Stimulated activated CD8-positive, alpha-beta memory T cell treated with anti-CD3 and anti-CD28 coated beads, Interleukin-7, amount 100 ng/mL, for 24 hours (primary cell): ENCODE measurements at regions not wholly inside any gene's neighbourhood (a gene's known extent, or its start where the extent isn't known, plus 50 kb on each side); places are given as distances from the start of the nearest gene placed in this dataset.
"Not testable (repeated sequence)": the region's sequence is repeated elsewhere in the genome, so short reads cannot be mapped to it uniquely, and the experiment has no call there.

Experiments used
- DNase-seq: peaks from one replicate; pipeline ENCODE4 v3.0.0-alpha.2; 2020; ENCODE audit warnings: low read depth

DNA sequence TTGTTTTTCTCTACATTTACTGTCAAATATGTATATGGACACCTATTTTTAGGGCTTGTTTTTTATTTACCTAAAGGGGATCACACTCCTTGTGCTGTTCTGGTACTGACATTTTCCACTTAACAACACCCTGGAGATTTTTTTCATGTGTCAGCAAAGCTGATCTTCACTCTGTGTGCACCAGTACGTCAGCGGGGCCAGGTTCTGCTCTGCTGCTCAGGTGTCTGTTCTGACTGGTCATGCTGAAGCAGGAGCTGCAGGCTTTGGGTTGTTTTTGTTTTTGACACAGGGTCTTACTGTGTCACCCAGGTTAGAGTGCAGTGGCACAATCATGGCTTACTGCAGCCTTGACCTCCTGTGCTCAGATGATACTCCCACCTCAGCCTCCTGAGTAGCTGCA, 81.9 kb upstream of the CCND2 start:
- DNase-seq: no peak

DNA sequence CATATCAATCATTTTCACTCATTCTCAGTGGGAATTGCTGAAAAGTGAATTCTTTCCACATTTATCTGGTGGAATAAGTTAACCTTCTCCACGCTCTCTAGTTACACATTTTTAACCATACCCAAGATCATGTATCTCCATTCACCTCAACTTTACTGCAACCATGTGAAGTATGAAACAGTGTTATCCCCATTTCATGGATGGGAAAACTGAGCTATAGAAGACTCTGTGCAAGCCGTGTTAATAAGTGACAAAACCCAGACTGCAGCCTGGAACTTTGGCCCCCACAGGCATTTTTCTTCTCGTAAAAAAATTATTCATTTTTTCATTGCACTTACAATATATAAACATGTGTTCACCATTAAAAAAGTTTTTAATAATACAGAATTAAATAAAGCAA, 82.4 kb upstream of the CCND2 start:
- no peak for DNase-seq

- no peak for DNase-seq
These were observed 83.0 kb upstream of the CCND2 start for GRCh38 chr12:4190366-4191063.

DNA sequence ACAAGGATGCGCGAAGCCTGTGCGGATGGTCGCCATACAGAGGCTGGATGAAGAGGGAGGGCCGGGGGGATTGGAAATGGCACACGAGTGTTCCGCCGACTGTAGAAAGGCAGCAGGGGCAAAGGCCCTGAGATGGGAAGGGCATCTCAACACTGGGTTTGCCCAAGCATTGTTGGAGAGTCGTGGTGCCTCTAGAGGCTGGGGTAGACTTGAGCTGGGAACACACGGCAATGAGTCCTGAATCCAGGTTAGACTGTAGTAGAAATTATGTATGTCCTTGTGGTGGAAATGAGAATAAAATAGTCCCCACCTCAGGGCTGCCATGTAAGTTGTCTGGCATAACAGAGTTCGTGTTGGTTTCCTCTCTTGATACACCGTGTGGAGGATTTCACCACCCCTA, 83.8 kb upstream of the CCND2 start:
- DNase-seq: no peak

DNA sequence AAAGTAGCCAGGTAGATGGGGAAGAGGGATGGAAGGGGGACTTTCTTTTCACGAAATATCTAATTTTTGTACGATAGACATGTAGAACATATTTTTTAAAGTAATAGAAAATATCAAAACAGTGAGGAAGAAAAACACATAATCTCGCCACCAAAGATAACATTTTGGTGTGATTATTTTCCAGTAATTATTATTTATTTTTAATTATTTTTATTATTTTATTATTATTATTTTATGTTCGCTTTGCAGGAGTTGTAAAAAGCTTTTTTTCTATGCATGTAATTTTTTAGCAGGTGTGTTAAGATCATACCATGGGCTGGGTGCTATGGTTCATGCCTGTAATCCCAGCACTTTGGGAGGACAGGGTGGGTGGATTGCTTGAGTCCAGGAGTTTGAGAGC, 85.6 kb upstream of the CCND2 start:
- DNase-seq: no peak

DNA sequence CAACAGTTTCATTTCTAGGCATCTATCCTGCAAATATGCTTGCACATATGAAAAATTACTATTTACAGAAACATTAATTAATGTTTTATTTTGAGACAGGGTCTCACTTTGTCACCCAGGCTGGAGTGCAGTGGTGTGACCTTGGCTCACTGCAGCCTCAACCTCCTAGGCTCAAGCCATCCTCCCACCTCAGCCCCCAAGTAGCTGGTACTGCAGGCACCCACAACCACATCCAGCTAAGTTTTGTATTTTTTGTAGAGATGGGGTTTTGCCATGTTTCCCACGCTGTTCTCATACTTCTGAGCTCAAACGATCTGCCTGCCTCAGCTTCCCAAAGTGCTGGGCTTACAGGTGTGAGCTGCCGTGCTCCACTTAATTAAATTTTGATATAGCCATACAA, 86.2 kb upstream of the CCND2 start:
- not testable (repeated sequence) for DNase-seq

DNA sequence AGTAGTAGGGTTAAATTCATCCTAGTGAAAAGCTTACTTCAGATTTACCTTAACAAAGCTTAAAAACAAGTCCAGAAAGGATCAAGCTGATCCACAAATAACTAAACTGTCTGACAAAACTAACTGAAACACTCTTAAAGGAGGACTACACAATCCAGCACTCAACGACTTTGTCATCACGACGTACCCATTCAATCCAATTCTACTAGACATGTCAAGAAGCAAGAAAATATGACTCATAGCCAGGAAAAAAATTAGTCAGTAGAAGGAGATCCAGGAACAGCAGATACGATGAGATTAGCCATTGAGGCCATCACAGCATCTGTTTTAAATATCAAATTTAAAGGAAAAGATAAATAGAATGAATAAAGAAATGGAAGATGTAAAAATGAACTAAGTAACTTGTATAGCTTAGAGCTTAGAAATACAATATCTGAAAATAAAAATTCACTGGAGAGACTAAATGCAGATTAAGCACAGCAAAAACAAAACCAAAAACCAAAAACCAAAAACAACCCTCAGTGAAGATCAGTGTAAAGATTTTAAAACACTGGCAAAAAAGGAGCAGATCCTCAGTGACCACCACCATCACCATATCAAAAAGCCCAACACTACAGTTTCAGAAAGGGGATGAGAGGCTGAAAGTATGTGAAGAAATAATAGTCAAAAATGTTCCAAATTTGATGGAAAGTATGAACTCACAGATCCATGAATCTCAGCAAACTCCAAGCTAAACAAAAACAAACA, 95.0 kb upstream of the CCND2 start:
- no peak for DNase-seq

DNA sequence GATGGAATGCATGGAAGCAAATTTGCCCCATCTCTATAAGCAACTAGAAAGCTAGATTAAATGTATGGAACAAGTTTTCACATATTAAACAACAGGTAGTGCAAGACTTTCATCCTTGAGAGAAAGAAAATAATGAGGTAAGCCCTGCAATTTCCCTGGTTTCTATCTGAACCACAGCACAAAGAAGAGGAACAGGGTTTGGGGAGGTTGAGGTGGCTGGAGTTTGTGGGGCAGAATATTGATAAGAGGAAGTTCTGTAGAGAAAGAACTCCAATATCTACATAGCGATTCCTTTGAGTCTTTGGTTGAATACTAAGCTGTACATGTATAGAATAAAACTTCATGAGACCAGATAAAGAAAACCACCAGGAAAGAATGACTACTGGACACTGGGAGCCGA, 96.3 kb upstream of the CCND2 start:
- DNase-seq: no peak

GRCh38 chr12:4176168-4176567, 97.4 kb upstream of the CCND2 start:
- DNase-seq: no peak

- DNase-seq: no peak
These were observed 99.1 kb upstream of the CCND2 start for GRCh38 chr12:4174417-4174816.

GRCh38 chr12:4172999-4173398, 100.6 kb upstream of the CCND2 start:
- DNase-seq: no peak

DNA sequence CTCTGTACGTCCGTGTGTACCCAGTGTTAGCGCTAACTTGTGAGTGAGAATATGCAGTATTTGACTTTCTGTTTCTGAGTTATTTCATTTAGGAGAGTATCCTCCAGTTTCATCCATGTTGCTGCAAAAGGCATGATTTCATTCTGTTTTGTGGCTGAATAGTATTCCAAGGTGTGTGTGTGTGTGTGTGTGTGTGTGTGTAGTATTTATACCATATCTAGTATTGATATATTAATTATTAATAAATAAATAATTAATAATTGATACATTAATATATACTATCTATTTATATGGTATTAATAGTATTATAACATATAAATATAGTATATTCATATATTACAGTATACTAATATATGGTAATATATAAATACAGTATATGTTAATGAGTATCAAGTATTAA, 101.8 kb upstream of the CCND2 start:
- DNase-seq: no peak

- DNase-seq: no peak
These were observed 103.6 kb upstream of the CCND2 start for GRCh38 chr12:4169959-4170358.

DNA sequence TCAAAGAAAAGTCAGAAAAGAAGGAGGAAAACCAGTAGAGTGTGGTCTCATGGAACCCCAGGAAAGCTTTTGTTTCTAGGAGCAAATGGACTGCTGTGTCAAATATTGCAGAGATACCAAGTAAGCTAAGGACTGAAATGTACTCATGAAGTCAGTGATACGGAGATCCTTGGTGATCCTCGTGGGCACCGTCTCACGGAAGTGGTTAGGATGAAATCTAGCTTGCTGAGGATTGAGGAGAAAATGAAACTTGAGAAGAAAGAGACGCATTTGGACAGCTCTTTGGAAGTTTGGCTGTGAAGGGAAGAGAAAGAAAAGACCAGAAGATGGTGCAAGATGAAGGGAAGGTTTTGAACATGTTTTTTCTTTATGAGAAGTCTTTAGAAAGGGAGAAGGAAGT, 104.0 kb upstream of the CCND2 start:
- no peak for DNase-seq

GRCh38 chr12:4168036-4168435, 105.5 kb upstream of the CCND2 start:
- DNase-seq: no peak

- DNase-seq: peak; percentile 32
These were observed 108.7 kb upstream of the CCND2 start for GRCh38 chr12:4164559-4165558.

DNA sequence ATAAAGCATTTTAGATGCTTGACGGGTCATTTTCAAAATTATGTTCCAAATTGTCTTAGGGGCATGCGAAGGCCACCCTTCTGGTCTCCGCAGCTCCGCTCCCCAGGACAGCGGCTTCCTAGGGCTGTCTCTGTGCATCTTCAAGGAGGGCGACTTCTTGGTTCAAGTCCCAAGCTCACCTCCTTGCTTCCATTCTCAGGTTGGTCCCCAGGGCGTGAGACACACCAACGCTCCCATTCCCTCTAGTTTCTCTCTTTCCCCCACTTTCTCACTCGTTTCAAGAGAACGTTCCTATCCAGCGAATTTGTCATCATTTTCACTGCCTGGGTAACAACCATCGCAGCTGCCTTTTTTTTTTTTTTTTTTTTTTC, 109.4 kb upstream of the CCND2 start:
- DNase-seq: no peak

DNA sequence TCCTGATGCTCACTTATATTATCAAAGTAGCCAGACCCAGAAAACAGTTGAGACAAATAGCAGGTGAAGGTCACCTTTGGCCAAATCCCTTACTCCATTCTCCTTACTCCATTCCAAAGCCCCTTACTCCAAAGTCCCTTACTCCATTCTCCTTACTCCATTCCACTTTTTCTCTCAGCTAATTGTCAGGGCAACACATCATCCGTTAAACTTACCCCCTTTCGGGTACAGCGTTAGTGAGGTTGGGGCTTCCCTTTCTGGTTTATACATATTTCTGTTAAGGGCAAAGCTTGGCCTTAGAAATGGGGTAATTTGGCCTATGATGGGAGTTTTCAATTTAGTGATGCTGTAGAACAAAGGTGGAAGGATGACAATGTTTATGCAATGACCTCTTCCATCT, 111.8 kb upstream of the CCND2 start:
- no peak for DNase-seq

DNA sequence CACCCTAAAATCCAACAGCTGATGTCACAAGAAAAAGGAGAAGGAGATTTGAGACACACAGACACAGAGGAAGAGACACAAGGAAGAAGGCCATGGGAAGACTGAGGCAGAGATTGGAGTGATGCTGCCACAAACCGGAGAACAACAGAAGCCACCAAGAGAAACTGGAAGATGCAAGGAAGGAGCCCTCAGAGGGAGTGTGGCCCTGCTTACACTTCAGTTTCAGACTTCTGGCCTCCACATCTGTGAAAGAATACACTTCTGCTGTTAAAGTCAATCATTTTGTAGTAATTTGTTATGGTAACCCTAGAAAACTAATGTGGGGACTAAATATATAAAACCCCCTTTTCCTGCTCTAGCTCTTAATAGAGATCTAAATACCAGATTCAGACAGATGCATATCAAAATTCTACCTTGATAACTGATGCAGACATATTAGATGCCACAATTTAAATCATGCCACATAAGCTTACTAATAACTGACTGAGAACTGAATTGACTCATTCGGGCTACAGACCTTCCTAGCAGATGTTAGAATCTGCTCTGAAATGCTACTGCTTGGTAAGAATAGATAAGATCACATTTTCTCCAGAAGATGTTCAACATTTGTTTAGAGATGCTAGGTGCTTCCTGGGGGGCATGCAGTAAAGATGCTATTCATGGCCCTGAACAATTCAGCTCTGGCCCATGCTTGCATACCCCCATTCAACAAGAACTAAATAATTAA, 113.1 kb upstream of the CCND2 start:
- DNase-seq: no peak

GRCh38 chr12:4159851-4160250, 113.7 kb upstream of the CCND2 start:
- no peak for DNase-seq

- DNase-seq: no peak
These were observed 115.3 kb upstream of the CCND2 start for GRCh38 chr12:4158306-4158705.

GRCh38 chr12:4157122-4157521, 116.4 kb upstream of the CCND2 start:
- no peak for DNase-seq
